A549 (cell line): ENCODE measurements at regions not wholly inside any gene's neighbourhood (a gene's known extent, or its start where the extent isn't known, plus 50 kb on each side); places are given as distances from the start of the nearest gene placed in this dataset.

Source experiments
- ATAC-seq, 2 experiments: fragments of 200-7000 bp in 1 of 2; fragments of >200 bp in 1 of 2; cut with Nextera tagmentation in 1 of 2; cut with Tn5 transposase in 1 of 2; 3 replicates each; pipeline versions ENCODE4 v1.8.0 to v1.9.1; 2018 to 2020; ENCODE audit warnings: mild to moderate bottlenecking in 1 of 2, moderate library complexity in 1 of 2
- CTCF ChIA-PET: fragments of 300-600 bp; sonication (Branson Sonifier 250); formaldehyde crosslinking; extraction: SDS; loops from one replicate; lab custom pipeline; 2021; ENCODE audit warnings: antibody characterized with exemption, inconsistent platforms; lab: Yijun Ruan, JAX
- POLR2A ChIA-PET: fragments of 350-600 bp; formaldehyde crosslinking; extraction: SDS; loops from one replicate; lab custom pipeline; 2021; ENCODE audit warnings: antibody characterized with exemption, inconsistent platforms; lab: Yijun Ruan, JAX
- DNase-seq, 2 experiments: peaks; one replicate each; pipeline versions ENCODE4 v3.0.0 to v3.0.0-alpha.2; 2011 to 2016; ENCODE audit warnings: low read depth in 1 of 2, low spot score in 1 of 2
- FAIRE-seq: peaks from 2 replicates; lab custom pipeline; 2011; peaks lifted over from hg19 to GRCh38; lab: Jason Lieb, UNC
- H3K27ac ChIP-seq, 2 experiments: fragments of >200 bp; sonication (Bioruptor Twin); formaldehyde crosslinking; 3 replicates each; pipeline ENCODE4 v1.5.1; 2016 to 2017
- H3K4me1 ChIP-seq: fragments of >200 bp; sonication (Bioruptor Twin); formaldehyde crosslinking; 3 replicates; pipeline ENCODE4 v1.6.1; 2016
- H3K4me2 ChIP-seq: fragments of >200 bp; sonication (Bioruptor Twin); formaldehyde crosslinking; 3 replicates; pipeline ENCODE4 v1.6.1; 2016
- H3K4me3 ChIP-seq: fragments of >200 bp; sonication (Bioruptor Twin); formaldehyde crosslinking; 3 replicates; pipeline ENCODE4 v1.5.1; 2016
- H3K9me3 ChIP-seq: fragments of >200 bp; sonication (Bioruptor Twin); formaldehyde crosslinking; 3 replicates; pipeline ENCODE4 v1.6.1; 2016
- CBX2 ChIP-seq: fragments of 200-600 bp; sonication (generic); IDR thresholded peaks from 2 replicates; pipeline ENCODE4 v1.6.1; 2016; ENCODE audit warnings: low read depth, mild to moderate bottlenecking, borderline replicate concordance
- CBX8 ChIP-seq: fragments of 200-600 bp; sonication (generic); IDR thresholded peaks from 2 replicates; pipeline ENCODE4 v1.6.1; 2016
- CEBPB ChIP-seq, 2 experiments: fragments of >200 bp in 1 of 2; sonication (Bioruptor Twin) in 1 of 2; formaldehyde crosslinking in 1 of 2; IDR thresholded peaks; 2 replicates each; pipeline ENCODE4 v1.6.1; 2012 to 2016
- CHD2 ChIP-seq: fragments of 150-350 bp; IDR thresholded peaks from 2 replicates; pipeline ENCODE4 v1.6.1; 2014; ENCODE audit warnings: low read length; ENCODE audit not compliant: partially characterized antibody
- CTCF ChIP-seq: fragments of >200 bp; sonication (Bioruptor Twin); formaldehyde crosslinking; IDR thresholded peaks from 3 replicates; pipeline ENCODE4 v1.5.1; 2016
- ESRRA ChIP-seq: fragments of 150-350 bp; IDR thresholded peaks from 2 replicates; pipeline ENCODE4 v1.6.1; 2014; ENCODE audit warnings: mild to moderate bottlenecking, low read length, borderline replicate concordance
- FOSB ChIP-seq: fragments of 250-450 bp; sonication (Bioruptor Pico); IDR thresholded peaks from 2 replicates; pipeline ENCODE4 v1.5.0; 2020; ENCODE audit warnings: mild to moderate bottlenecking, moderate library complexity
- FOXS1 ChIP-seq: fragments of 250-450 bp; sonication (Bioruptor Pico); IDR thresholded peaks from 2 replicates; pipeline ENCODE4 v1.5.0; 2020; ENCODE audit warnings: mild to moderate bottlenecking, moderate library complexity
- HEYL ChIP-seq: fragments of 250-450 bp; sonication (Bioruptor Pico); IDR thresholded peaks from 2 replicates; pipeline ENCODE4 v1.8.0; 2021; ENCODE audit warnings: mild to moderate bottlenecking, moderate library complexity
- JUN ChIP-seq, 2 experiments: fragments of >200 bp; sonication (Bioruptor Twin); formaldehyde crosslinking; IDR thresholded peaks; 2 replicates in 1 of 2; 3 replicates in 1 of 2; pipeline ENCODE4 v1.6.1; 2016 to 2017
- MAFK ChIP-seq: fragments of 450-650 bp; IDR thresholded peaks from 2 replicates; pipeline ENCODE4 v1.6.1; 2014; ENCODE audit not compliant: partially characterized antibody
- NPAS2 ChIP-seq: fragments of 250-450 bp; sonication (Bioruptor Pico); IDR thresholded peaks from 2 replicates; pipeline ENCODE4 v1.8.0; 2022; ENCODE audit warnings: mild to moderate bottlenecking, moderate library complexity, borderline replicate concordance
- NR3C1 ChIP-seq: fragments of >200 bp; sonication (Bioruptor Twin); formaldehyde crosslinking; IDR thresholded peaks from 3 replicates; pipeline ENCODE4 v1.6.1; 2017
- POLR2AphosphoS2 ChIP-seq: conservative IDR thresholded peaks from 2 replicates; pipeline ENCODE4 v1.6.1; 2012; ENCODE audit warnings: low read length, improper control_type of control experiment, inconsistent platforms
- REST ChIP-seq: fragments of 200-600 bp; sonication (generic); IDR thresholded peaks from 2 replicates; pipeline ENCODE4 v1.6.1; 2016; ENCODE audit warnings: antibody characterized with exemption, mild to moderate bottlenecking, moderate library complexity
- SREBF2 ChIP-seq: fragments of 450-650 bp; IDR thresholded peaks from 2 replicates; pipeline ENCODE4 v1.6.1; 2014; ENCODE audit warnings: mild to moderate bottlenecking, moderate library complexity
- ZNF302 ChIP-seq: fragments of 250-450 bp; sonication (Bioruptor Pico); IDR thresholded peaks from 2 replicates; pipeline ENCODE4 v1.9.0; 2021; ENCODE audit warnings: inconsistent platforms, mild to moderate bottlenecking, moderate library complexity
- ZSCAN20 ChIP-seq: fragments of 250-450 bp; sonication (Bioruptor Pico); IDR thresholded peaks from 2 replicates; pipeline ENCODE4 v1.8.0; 2022; ENCODE audit warnings: mild to moderate bottlenecking, moderate library complexity
- WGBS: methylation state at CpG from one replicate; pipeline ENCODE4 v1.1.6; 2017; ENCODE audit errors: missing lambda C conversion rate; 5-methylcytosine and 5-hydroxymethylcytosine counted together
- TF ChIP-seq, protein P1 (sequence below): IDR thresholded peaks from 2 replicates; pipeline ENCODE4 v1.6.1; 2012; ENCODE audit warnings: low read depth, borderline replicate concordance

DNA sequence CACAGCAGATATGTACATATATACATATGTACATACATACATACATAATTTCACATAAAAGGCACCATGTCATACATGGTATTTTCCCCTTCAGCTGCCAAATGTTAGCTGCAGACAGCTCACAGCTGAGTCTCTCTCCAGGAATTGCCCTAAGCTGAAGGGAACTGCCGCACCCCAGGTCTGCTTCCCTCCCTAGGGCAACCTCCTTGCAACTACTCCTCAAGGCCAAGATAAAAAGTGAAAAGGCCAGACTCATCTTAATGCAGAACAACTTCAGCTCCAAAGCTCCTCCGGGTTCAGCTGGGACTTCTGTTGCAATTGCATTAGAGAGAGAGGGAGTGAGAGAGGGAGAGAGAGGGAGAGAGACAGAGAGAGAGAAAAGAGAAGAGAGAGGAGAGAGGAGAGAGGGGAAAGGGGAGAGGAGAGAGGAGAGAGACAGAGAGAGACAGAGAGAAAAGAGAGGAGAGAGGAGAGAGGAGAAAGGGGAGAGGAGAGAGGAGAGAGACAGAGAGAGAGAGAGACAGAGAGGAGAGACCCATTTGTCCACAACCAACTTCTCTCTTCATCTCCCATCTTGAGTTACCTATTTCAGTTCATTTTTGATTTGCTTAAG lies 143.4 kb upstream of the HES1 start (continued):
- TF ChIP-seq POLR2AphosphoS2, result no peak
- no peak for TF ChIP-seq SREBF2
- TF ChIP-seq REST, result no peak
- TF ChIP-seq ESRRA, result no peak

DNA sequence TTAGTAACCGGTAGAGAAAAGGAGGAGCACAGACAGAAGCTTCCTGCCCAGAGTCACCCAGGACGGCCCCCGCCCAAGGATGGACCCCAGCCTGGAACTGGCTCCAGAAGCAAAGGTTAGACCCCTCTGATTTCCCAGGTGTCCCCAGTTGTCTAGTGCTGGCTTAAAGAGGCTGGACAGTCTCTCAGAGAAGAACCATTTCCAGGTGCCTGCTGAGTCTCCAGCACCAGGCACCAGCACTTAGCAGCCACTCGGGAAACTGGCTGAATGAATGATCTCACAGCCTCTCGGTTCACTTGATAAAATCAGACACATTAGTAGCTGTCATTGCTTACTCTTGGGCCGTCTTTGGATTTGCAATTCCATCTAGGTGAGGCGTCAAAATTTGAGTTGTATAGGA lies 139.7 kb upstream of the HES1 start:
- no peak overlapping the region for H3K4me2 ChIP-seq
- POLR2A ChIA-PET, result no interaction called here
- DNase-seq, result no peak
- no peak for TF ChIP-seq FOSB (CRISPR knock-in tag)
- TF ChIP-seq SREBF2, result no peak
- no peak for TF ChIP-seq CHD2
- TF ChIP-seq ZSCAN20 (CRISPR knock-in tag), result no peak
- TF ChIP-seq CTCF, result no peak
- no peak for TF ChIP-seq CBX8
- TF ChIP-seq, protein P1, sequence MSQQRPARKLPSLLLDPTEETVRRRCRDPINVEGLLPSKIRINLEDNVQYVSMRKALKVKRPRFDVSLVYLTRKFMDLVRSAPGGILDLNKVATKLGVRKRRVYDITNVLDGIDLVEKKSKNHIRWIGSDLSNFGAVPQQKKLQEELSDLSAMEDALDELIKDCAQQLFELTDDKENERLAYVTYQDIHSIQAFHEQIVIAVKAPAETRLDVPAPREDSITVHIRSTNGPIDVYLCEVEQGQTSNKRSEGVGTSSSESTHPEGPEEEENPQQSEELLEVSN, result no peak
- no peak for TF ChIP-seq MAFK
- TF ChIP-seq CEBPB (IDR thresholded peaks at IDR 0.05), result no peak
- TF ChIP-seq NR3C1, result no peak
- TF ChIP-seq FOXS1, result no peak
- TF ChIP-seq, all 56 proteins: peak for 0
- Histone ChIP-seq H3K27ac (no peak overlapping the region), H3K9me3 (peaks cover 4% of the 10 kb centered on the region; the same call in 1 of the 3 replicates), H3K4me1 (no peaks in the 10 kb centered on the region), H3K4me3 (no peak overlapping the region)
- FAIRE-seq (no peak), ATAC-seq (no peak)
- CTCF ChIA-PET, result no interaction called here
- 86% methylated on average over 6 of the region's 7 CpGs for WGBS

- Histone ChIP-seq H3K4me1 (no peaks in the 10 kb centered on the region), H3K27ac (no peak overlapping the region)
- CTCF ChIA-PET, result no interaction called here
- no peak for TF ChIP-seq HEYL (CRISPR knock-in tag)
- no peak for TF ChIP-seq MAFK
- no peak for TF ChIP-seq ZNF302 (CRISPR knock-in tag)
- no peak for TF ChIP-seq CBX2
- TF ChIP-seq JUN (IDR thresholded peaks at IDR 0.05), result no peak
- TF ChIP-seq NPAS2 (CRISPR knock-in tag), result no peak
- TF ChIP-seq, all 56 proteins: peak for 0
- ATAC-seq (no peak), FAIRE-seq (no peak), DNase-seq (no peak)
- peaks cover 4% of the 10 kb centered on the region; the same call in 1 of the 3 replicates for H3K9me3 ChIP-seq
- 81% methylated on average over 6 of the region's 6 CpGs for WGBS
- no peak overlapping the region for H3K4me2 ChIP-seq
- H3K4me3 ChIP-seq, result no peak overlapping the region
- POLR2A ChIA-PET, result no interaction called here
Observed at GRCh38 chr3:193996641-193997089, 139.3 kb upstream of the HES1 start.
